ENCODE measurements at regions not wholly inside any gene's neighbourhood (a gene's known extent, or its start where the extent isn't known, plus 50 kb on each side); places are given as distances from the start of the nearest gene placed in this dataset.

DNA sequence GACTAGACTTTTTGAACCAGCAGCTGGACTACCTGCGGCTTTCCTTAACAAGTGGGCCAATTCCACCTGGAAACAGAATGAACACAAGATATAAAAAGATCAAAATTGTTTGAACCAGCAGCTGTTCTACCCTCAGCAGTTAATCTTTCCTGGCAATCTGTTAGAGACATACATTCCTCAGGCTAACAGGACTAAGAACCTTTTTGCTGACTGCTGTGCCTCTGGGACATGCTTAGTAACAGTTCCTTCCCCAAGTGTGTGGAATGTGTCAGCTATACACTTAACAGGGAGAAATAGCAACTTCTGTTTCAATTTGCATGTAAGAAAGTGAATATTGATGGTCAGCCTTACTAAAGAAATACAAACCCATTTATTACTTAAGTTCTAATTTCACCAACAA is 554.4 kb downstream of the ARAP2 start:
- no peak for DNase-seq (ENCODE audit: low spot score)
- Mint-ChIP-seq H3K36me3 (ENCODE audit: low read depth, unreplicated experiment) (no peaks in the 10 kb centered on the region), H3K4me1 (ENCODE audit: unreplicated experiment) (no peaks in the 10 kb centered on the region), H3K9me3 (ENCODE audit: unreplicated experiment) (no peaks in the 10 kb centered on the region), H3K27ac (ENCODE audit: unreplicated experiment) (no peak overlapping the region), H3K27me3 (ENCODE audit: unreplicated experiment) (no peaks in the 10 kb centered on the region), H3K4me3 (ENCODE audit: unreplicated experiment) (no peak overlapping the region)
- TF ChIP-seq, protein P1, sequence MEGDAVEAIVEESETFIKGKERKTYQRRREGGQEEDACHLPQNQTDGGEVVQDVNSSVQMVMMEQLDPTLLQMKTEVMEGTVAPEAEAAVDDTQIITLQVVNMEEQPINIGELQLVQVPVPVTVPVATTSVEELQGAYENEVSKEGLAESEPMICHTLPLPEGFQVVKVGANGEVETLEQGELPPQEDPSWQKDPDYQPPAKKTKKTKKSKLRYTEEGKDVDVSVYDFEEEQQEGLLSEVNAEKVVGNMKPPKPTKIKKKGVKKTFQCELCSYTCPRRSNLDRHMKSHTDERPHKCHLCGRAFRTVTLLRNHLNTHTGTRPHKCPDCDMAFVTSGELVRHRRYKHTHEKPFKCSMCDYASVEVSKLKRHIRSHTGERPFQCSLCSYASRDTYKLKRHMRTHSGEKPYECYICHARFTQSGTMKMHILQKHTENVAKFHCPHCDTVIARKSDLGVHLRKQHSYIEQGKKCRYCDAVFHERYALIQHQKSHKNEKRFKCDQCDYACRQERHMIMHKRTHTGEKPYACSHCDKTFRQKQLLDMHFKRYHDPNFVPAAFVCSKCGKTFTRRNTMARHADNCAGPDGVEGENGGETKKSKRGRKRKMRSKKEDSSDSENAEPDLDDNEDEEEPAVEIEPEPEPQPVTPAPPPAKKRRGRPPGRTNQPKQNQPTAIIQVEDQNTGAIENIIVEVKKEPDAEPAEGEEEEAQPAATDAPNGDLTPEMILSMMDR (IDR thresholded peaks at IDR 0.05; ENCODE audit: unreplicated experiment) = no peak

DNA sequence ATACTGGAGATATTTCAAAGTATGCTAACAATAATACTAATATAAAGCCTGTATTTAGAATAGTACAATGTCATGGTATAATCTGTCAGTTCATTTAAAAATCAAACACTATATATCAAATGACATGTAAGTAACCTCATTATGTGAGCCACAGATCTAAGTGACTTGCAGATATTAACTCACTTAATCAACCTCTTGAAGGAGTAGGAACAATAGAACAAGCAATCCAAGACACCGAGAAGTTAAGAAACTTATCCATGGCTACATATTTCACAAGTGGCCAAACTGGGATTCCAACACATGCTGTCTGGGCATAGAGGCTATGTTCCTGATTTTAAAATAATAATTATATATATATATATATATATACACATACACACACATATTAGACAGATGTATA is 554.0 kb downstream of the ARAP2 start:
- no peaks in the 10 kb centered on the region for H3K9me3 Mint-ChIP-seq (ENCODE audit: unreplicated experiment)
- TF ChIP-seq, protein P1 (IDR thresholded peaks at IDR 0.05; ENCODE audit: unreplicated experiment) = no peak
- no peaks in the 10 kb centered on the region for H3K27me3 Mint-ChIP-seq (ENCODE audit: unreplicated experiment)
- H3K36me3 Mint-ChIP-seq (ENCODE audit: low read depth, unreplicated experiment) = no peaks in the 10 kb centered on the region
- no peak overlapping the region for H3K4me3 Mint-ChIP-seq (ENCODE audit: unreplicated experiment)
- H3K4me1 Mint-ChIP-seq (ENCODE audit: unreplicated experiment) = no peaks in the 10 kb centered on the region
- no peak for DNase-seq (ENCODE audit: low spot score)
- H3K27ac Mint-ChIP-seq (ENCODE audit: unreplicated experiment) = no peak overlapping the region

DNA sequence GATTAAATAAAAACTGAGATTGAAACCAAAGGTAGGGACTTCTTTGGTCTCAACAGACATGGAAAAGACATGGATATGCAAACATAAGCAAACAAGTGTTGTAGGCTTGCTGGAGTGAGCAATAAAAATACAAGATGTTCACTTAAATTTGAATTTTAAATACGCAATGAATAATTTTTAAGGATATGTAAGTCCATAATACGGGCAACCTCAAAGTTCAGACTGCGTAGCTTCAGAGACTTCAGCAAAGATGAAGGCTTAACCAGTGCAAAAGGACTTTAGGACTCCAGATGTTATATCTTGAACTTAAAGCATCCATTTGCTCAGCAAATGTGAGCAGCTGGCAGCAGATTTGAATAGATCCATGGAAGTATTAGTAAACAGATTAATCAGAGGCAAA is 549.3 kb downstream of the ARAP2 start:
- Mint-ChIP-seq H3K36me3 (ENCODE audit: low read depth, unreplicated experiment) (no peaks in the 10 kb centered on the region), H3K4me1 (ENCODE audit: unreplicated experiment) (no peaks in the 10 kb centered on the region), H3K4me3 (ENCODE audit: unreplicated experiment) (no peak overlapping the region), H3K9me3 (ENCODE audit: unreplicated experiment) (no peaks in the 10 kb centered on the region), H3K27ac (ENCODE audit: unreplicated experiment) (no peak overlapping the region), H3K27me3 (ENCODE audit: unreplicated experiment) (peaks cover under 1% of the 10 kb centered on the region)
- DNase-seq (ENCODE audit: low spot score) = no peak
- TF ChIP-seq, protein P1 (IDR thresholded peaks at IDR 0.05; ENCODE audit: unreplicated experiment) = no peak

DNA sequence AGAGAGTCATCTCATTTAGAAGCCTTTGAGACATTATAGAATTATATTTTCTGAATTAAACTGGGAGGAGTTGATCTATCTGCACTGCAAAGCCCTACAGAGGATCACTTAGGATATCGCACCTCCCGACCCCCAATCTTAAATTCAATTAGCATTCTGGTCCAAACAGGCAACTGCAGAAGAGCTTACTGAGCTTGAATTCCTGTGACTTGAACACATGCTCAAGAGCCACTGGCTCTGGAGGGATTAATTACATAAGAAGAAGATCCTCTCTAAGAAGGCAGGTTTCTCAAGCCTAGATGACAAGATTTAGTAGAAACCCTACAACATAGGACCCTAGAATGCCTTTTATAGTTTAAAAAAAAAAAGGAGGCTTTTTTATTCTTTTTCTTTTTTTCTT is 548.9 kb downstream of the ARAP2 start:
- no peak overlapping the region for H3K4me3 Mint-ChIP-seq (ENCODE audit: unreplicated experiment)
- H3K4me1 Mint-ChIP-seq (ENCODE audit: unreplicated experiment) = no peaks in the 10 kb centered on the region
- no peak for DNase-seq (ENCODE audit: low spot score)
- H3K36me3 Mint-ChIP-seq (ENCODE audit: low read depth, unreplicated experiment) = no peaks in the 10 kb centered on the region
- no peak overlapping the region for H3K27ac Mint-ChIP-seq (ENCODE audit: unreplicated experiment)
- H3K9me3 Mint-ChIP-seq (ENCODE audit: unreplicated experiment) = no peaks in the 10 kb centered on the region
- peaks cover 2% of the 10 kb centered on the region for H3K27me3 Mint-ChIP-seq (ENCODE audit: unreplicated experiment)
- TF ChIP-seq, protein P1 (IDR thresholded peaks at IDR 0.05; ENCODE audit: unreplicated experiment) = no peak

DNA sequence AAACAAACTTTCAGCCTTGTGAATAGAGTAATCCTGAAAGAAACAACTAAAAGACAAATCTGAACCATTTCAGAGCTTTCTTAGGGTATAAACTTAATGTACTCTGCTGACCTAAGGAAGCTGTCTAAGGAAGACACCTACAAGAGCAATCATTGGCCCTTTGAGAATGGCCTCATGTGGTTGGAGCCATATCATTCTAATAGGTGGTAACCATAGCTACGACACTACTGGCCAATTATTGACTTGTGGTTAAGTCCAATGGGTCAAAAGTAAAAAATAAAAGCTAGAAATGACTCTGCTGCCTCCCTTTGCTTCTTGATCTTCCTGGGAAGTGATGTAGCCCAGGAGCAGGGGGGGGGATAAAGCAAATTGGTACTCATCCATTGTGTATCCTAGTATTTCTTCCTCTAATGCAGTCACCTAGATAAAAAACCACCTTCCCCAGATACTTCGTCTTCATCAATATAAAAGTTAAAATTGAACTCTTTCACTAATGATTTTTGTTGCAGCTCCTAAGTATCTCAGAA is 547.0 kb downstream of the ARAP2 start:
- TF ChIP-seq, protein P1 (IDR thresholded peaks at IDR 0.05; ENCODE audit: unreplicated experiment) = no peak
- no peaks in the 10 kb centered on the region for H3K9me3 Mint-ChIP-seq (ENCODE audit: unreplicated experiment)
- H3K4me1 Mint-ChIP-seq (ENCODE audit: unreplicated experiment) = no peaks in the 10 kb centered on the region
- H3K4me3 Mint-ChIP-seq (ENCODE audit: unreplicated experiment) = no peak overlapping the region
- no peak overlapping the region for H3K27ac Mint-ChIP-seq (ENCODE audit: unreplicated experiment)
- DNase-seq (ENCODE audit: low spot score) = no peak
- H3K27me3 Mint-ChIP-seq (ENCODE audit: unreplicated experiment) = peaks cover 2% of the 10 kb centered on the region
- H3K36me3 Mint-ChIP-seq (ENCODE audit: low read depth, unreplicated experiment) = no peaks in the 10 kb centered on the region

All from endothelial cell (in vitro differentiated cells).